Central memory CD4-positive, alpha-beta T cell (primary cell): ENCODE measurements at regions not wholly inside any gene's neighbourhood (a gene's known extent, or its start where the extent isn't known, plus 50 kb on each side); places are given as distances from the start of the nearest gene placed in this dataset.
"Not testable (repeated sequence)": the region's sequence is repeated elsewhere in the genome, so short reads cannot be mapped to it uniquely, and the experiment has no call there.

Experiments
- DNase-seq: peaks from one replicate; pipeline ENCODE4 v3.0.0; 2022

GRCh38 chr4:138891631-138892031, 124.0 kb upstream of the NOCT start:
- no peak for DNase-seq

- DNase-seq, result no peak
Observed at GRCh38 chr4:138890891-138891570, 124.5 kb upstream of the NOCT start.

- DNase-seq, result no peak
Observed at GRCh38 chr4:138889216-138889615, 126.4 kb upstream of the NOCT start.

GRCh38 chr4:138887741-138888140, 127.8 kb upstream of the NOCT start:
- DNase-seq, result no peak

- DNase-seq, result no peak
Observed at GRCh38 chr4:138887341-138887740, 128.2 kb upstream of the NOCT start.

- no peak for DNase-seq
Observed at GRCh38 chr4:138879757-138880156, 135.8 kb upstream of the NOCT start.

- DNase-seq, result no peak
Observed at GRCh38 chr4:138875891-138876608, 139.5 kb upstream of the NOCT start.

GRCh38 chr4:138871555-138871875, 144.1 kb upstream of the NOCT start:
- no peak for DNase-seq

GRCh38 chr4:138870737-138871554, 144.6 kb upstream of the NOCT start:
- peak; percentile 24 for DNase-seq

GRCh38 chr4:138869631-138870030, 145.9 kb upstream of the NOCT start:
- no peak for DNase-seq

- no peak for DNase-seq
Observed at GRCh38 chr4:138869165-138869564, 146.4 kb upstream of the NOCT start.

GRCh38 chr4:138868562-138868961, 147.0 kb upstream of the NOCT start:
- no peak for DNase-seq

- no peak for DNase-seq
Observed at GRCh38 chr4:138867404-138867803, 148.2 kb upstream of the NOCT start.

GRCh38 chr4:138866314-138866713, 149.3 kb upstream of the NOCT start:
- DNase-seq, result no peak

- DNase-seq, result no peak
Observed at GRCh38 chr4:138865765-138866164, 149.8 kb upstream of the NOCT start.

- DNase-seq, result no peak
Observed at GRCh38 chr4:138864961-138865720, 150.4 kb upstream of the NOCT start.

- no peak for DNase-seq
Observed at GRCh38 chr4:138863160-138863559, 152.4 kb upstream of the NOCT start.

GRCh38 chr4:138861135-138861534, 154.4 kb upstream of the NOCT start:
- no peak for DNase-seq

- not testable (repeated sequence) for DNase-seq
Observed at GRCh38 chr4:138860357-138860756, 155.2 kb upstream of the NOCT start.

GRCh38 chr4:138859254-138859653, 156.3 kb upstream of the NOCT start:
- DNase-seq, result no peak

- DNase-seq, result no peak
Observed at GRCh38 chr4:138858419-138858818, 157.2 kb upstream of the NOCT start.

GRCh38 chr4:138857416-138857815, 158.2 kb upstream of the NOCT start:
- DNase-seq, result no peak

- DNase-seq, result no peak
Observed at GRCh38 chr4:138852681-138853080, 162.9 kb upstream of the NOCT start.
